ENCODE measurements at regions not wholly inside any gene's neighbourhood (a gene's known extent, or its start where the extent isn't known, plus 50 kb on each side); places are given as distances from the start of the nearest gene placed in this dataset.
A peak's percentile ranks its signal among the peaks of the same experiment; 100 is the strongest.

GRCh38 chr17:77763575-77763974 is 194.9 kb upstream of the TNRC6C start:
- no peak for DNase-seq

- no peak for DNase-seq
These were observed 193.2 kb upstream of the TNRC6C start for GRCh38 chr17:77765292-77765691.

GRCh38 chr17:77767148-77767547 is 191.4 kb upstream of the TNRC6C start:
- DNase-seq: no peak

- no peak for DNase-seq
These were observed 190.2 kb upstream of the TNRC6C start for GRCh38 chr17:77768248-77768852.

GRCh38 chr17:77769215-77769614 is 189.3 kb upstream of the TNRC6C start:
- no peak for DNase-seq

- no peak for DNase-seq
These were observed 188.7 kb upstream of the TNRC6C start for GRCh38 chr17:77769762-77770161.

GRCh38 chr17:77770331-77771105 is 188.0 kb upstream of the TNRC6C start:
- DNase-seq: no peak

GRCh38 chr17:77771145-77771544 is 187.4 kb upstream of the TNRC6C start:
- DNase-seq: no peak

GRCh38 chr17:77771587-77771986 is 186.9 kb upstream of the TNRC6C start:
- DNase-seq: no peak

- DNase-seq: no peak
These were observed 186.5 kb upstream of the TNRC6C start for GRCh38 chr17:77771998-77772397.

- DNase-seq: peak; percentile 64
These were observed 186.0 kb upstream of the TNRC6C start for GRCh38 chr17:77772461-77772897.

- no peak for DNase-seq
These were observed 185.6 kb upstream of the TNRC6C start for GRCh38 chr17:77772899-77773358.

- DNase-seq: no peak
These were observed 184.3 kb upstream of the TNRC6C start for GRCh38 chr17:77774182-77774581.

GRCh38 chr17:77778636-77779489 is 179.6 kb upstream of the TNRC6C start:
- DNase-seq: no peak

- DNase-seq: no peak
These were observed 178.6 kb upstream of the TNRC6C start for GRCh38 chr17:77779711-77780539.

GRCh38 chr17:77781536-77781935 is 177.0 kb upstream of the TNRC6C start:
- DNase-seq: no peak

GRCh38 chr17:77782201-77782600 is 176.3 kb upstream of the TNRC6C start:
- DNase-seq: no peak

GRCh38 chr17:77782611-77783010 is 175.9 kb upstream of the TNRC6C start:
- DNase-seq: no peak

- peak; percentile 56 for DNase-seq
These were observed 174.3 kb upstream of the TNRC6C start for GRCh38 chr17:77783991-77784820.

- no peak for DNase-seq
These were observed 173.1 kb upstream of the TNRC6C start for GRCh38 chr17:77785312-77785905.

GRCh38 chr17:77786090-77786489 is 172.4 kb upstream of the TNRC6C start:
- DNase-seq: no peak
